ENCODE measurements at regions not wholly inside any gene's neighbourhood (a gene's known extent, or its start where the extent isn't known, plus 50 kb on each side); places are given as distances from the start of the nearest gene placed in this dataset.

DNA sequence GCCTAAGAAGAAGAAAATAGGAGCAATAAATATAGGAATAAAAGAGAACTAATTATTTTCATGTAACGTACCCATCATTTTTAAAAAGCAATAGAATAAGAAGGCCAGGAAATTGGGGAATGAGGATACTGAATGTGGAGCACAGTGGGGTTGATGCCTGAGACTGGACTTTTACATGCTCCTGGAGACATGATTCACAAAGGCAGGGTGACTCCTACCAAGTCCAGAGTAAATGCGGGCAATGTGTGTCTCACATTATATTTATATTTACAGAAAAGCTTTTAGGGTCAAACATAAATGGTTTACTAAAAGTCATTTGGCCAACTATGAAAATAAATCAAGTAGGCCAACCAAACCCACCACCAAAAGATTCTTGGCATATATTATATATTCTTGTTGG is 87.9 kb upstream of the COL5A2 start:
- TF ChIP-seq GATA3 (IDR thresholded peaks at IDR 0.05; ENCODE audit: low read depth, low read length) (no peak), GATA2 (IDR thresholded peaks at IDR 0.05; ENCODE audit: low read depth, low read length) (no peak)
